GM12878 (cell line): ENCODE measurements at regions not wholly inside any gene's neighbourhood (a gene's known extent, or its start where the extent isn't known, plus 50 kb on each side); places are given as distances from the start of the nearest gene placed in this dataset.

Experiments
- BCL11A ChIP-seq: IDR thresholded peaks from 2 replicates; pipeline ENCODE4 v1.6.1; 2011; ENCODE audit warnings: low read depth, low read length
- CHD4 ChIP-seq: fragments of 200-600 bp; sonication (generic); IDR thresholded peaks from 2 replicates; pipeline ENCODE4 v1.6.1; 2016; ENCODE audit warnings: mild to moderate bottlenecking
- CTCF ChIP-seq, 3 experiments: IDR thresholded peaks in 2 of 3; conservative IDR thresholded peaks in 1 of 3; 2 replicates each; pipeline ENCODE4 v1.5.1; 2011; ENCODE audit warnings: low read depth in 3 of 3, low read length in 3 of 3, mild to moderate bottlenecking in 3 of 3, control low read depth in 2 of 3, moderate library complexity in 2 of 3, inconsistent platforms in 1 of 3, mixed read lengths in 1 of 3; ENCODE audit not compliant: control insufficient read depth in 2 of 3, insufficient read depth in 1 of 3; ENCODE audit errors: extremely low read depth in 1 of 3
- EP300 ChIP-seq, 2 experiments: fragments of 150-350 bp in 1 of 2; IDR thresholded peaks; 2 replicates each; pipeline ENCODE4 v1.6.1; 2011 to 2012; ENCODE audit warnings: low read depth in 2 of 2, low read length in 2 of 2, borderline replicate concordance in 1 of 2, improper control_type of control experiment in 1 of 2, inconsistent platforms in 1 of 2; ENCODE audit not compliant: control insufficient read depth in 1 of 2
- HDGF ChIP-seq: fragments of 450-650 bp; IDR thresholded peaks from 2 replicates; pipeline ENCODE4 v1.6.1; 2016; ENCODE audit warnings: antibody characterized with exemption
- MXI1 ChIP-seq: fragments of 150-350 bp; IDR thresholded peaks from 2 replicates; pipeline ENCODE4 v1.6.1; 2011; ENCODE audit warnings: low read depth, mild to moderate bottlenecking, inconsistent platforms, low read length, improper control_type of control experiment
- NFIC ChIP-seq: IDR thresholded peaks from 2 replicates; pipeline ENCODE4 v1.6.1; 2012; ENCODE audit warnings: low read depth, mild to moderate bottlenecking, inconsistent platforms, low read length, moderate library complexity
- NFYB ChIP-seq: IDR thresholded peaks from 2 replicates; pipeline ENCODE4 v1.6.1; 2011; ENCODE audit warnings: low read depth, mild to moderate bottlenecking, low read length, improper control_type of control experiment, moderate library complexity; ENCODE audit not compliant: insufficient read depth
- REST ChIP-seq: IDR thresholded peaks from 2 replicates; pipeline ENCODE4 v1.6.1; 2012; ENCODE audit warnings: mild to moderate bottlenecking, low read depth, low read length
- SUZ12 ChIP-seq: fragments of 200-600 bp; sonication (generic); IDR thresholded peaks from one replicate; pipeline ENCODE4 v1.6.1; 2018; ENCODE audit warnings: antibody characterized with exemption, mild to moderate bottlenecking; ENCODE audit not compliant: unreplicated experiment
- YY1 ChIP-seq: IDR thresholded peaks from 2 replicates; pipeline ENCODE4 v1.6.1; 2011; ENCODE audit warnings: low read depth, mild to moderate bottlenecking, low read length
- ZBTB33 ChIP-seq: fragments of 450-650 bp; IDR thresholded peaks from 2 replicates; pipeline ENCODE4 v1.6.1; 2017; ENCODE audit warnings: mild to moderate bottlenecking
- ZBTB40 ChIP-seq: fragments of 450-650 bp; IDR thresholded peaks from 2 replicates; pipeline ENCODE4 v1.6.1; 2016; ENCODE audit warnings: mild to moderate bottlenecking, moderate library complexity, borderline replicate concordance

- TF ChIP-seq CTCF (IDR thresholded peaks at IDR 0.05 in 2 of 3, conservative IDR thresholded peaks at IDR 0.05 in 1 of 3; ENCODE audit: control insufficient read depth in 2 of 3, extremely low read depth in 1 of 3, insufficient read depth in 1 of 3, low read depth in 3 of 3, low read length in 3 of 3) (no peak), ZBTB33 (no peak), ZBTB40 (no peak), YY1 (no peak), HDGF (no peak), EP300 (IDR thresholded peaks at IDR 0.05; ENCODE audit: borderline replicate concordance in 1 of 2, control insufficient read depth in 1 of 2, low read depth in 2 of 2, low read length in 2 of 2) (no peak), REST (no peak), MXI1 (no peak), CHD4 (no peak), BCL11A (no peak), SUZ12 (no peak), NFYB (no peak), NFIC (no peak)
Observed at GRCh38 chr14:93868165-93868564, 59.0 kb upstream of the FAM181A start.
